Uterus (tissue), 3 donors: ENCODE measurements at regions not wholly inside any gene's neighbourhood (a gene's known extent, or its start where the extent isn't known, plus 50 kb on each side); places are given as distances from the start of the nearest gene placed in this dataset.

ENCODE experiments used
- DNase-seq, 2 donors: peaks; one replicate each; pipeline ENCODE4 v3.0.0-alpha.2; 2019 to 2020
- H3K27ac ChIP-seq, 2 donors: fragments of 200-600 bp; sonication (generic); 1 replicate in 1 of 2; 2 replicates in 1 of 2; pipeline ENCODE4 v1.5.1; 2016 to 2018
- H3K27me3 ChIP-seq, 2 donors: fragments of 200-600 bp; sonication (generic); one replicate each; pipeline ENCODE4 v1.5.1; 2018 to 2019; ENCODE audit warnings: control low read depth in 1 of 2
- H3K36me3 ChIP-seq, 2 donors: fragments of 200-600 bp; sonication (generic); one replicate each; pipeline ENCODE4 v1.5.1; 2019; ENCODE audit warnings: control low read depth in 1 of 2
- H3K4me1 ChIP-seq, 2 donors: fragments of 200-600 bp; sonication (generic); one replicate each; pipeline ENCODE4 v1.5.1; 2018 to 2019; ENCODE audit warnings: control low read depth in 1 of 2
- H3K4me3 ChIP-seq, 2 donors: fragments of 200-600 bp; sonication (generic); 1 replicate in 1 of 2; 2 replicates in 1 of 2; pipeline ENCODE4 v1.5.1; 2018 to 2019; ENCODE audit warnings: mild to moderate bottlenecking in 1 of 2
- H3K9me3 ChIP-seq, 2 donors: fragments of 200-600 bp; sonication (generic); one replicate each; pipeline ENCODE4 v1.5.1; 2019; ENCODE audit warnings: control low read depth in 1 of 2
- POLR2A ChIP-seq, 2 donors: fragments of 450-650 bp; IDR thresholded peaks; one replicate each; pipeline ENCODE4 v1.6.1; 2016; ENCODE audit warnings: antibody characterized with exemption in 2 of 2, mild to moderate bottlenecking in 1 of 2, moderate library complexity in 1 of 2
- intact Hi-C: fragments of 100-400 bp; cut with DNase I; formaldehyde crosslinking; loops from one replicate; pipeline ENCODE4 v1.15.1; 2023; ENCODE audit warnings: low total_unique reads
- TF ChIP-seq, protein P1 (sequence below), 4 experiments: fragments of 200-600 bp in 2 of 4; fragments of 450-650 bp in 2 of 4; sonication (generic) in 2 of 4; IDR thresholded peaks; one replicate each; pipeline ENCODE4 v1.5.1; 2016 to 2019; ENCODE audit warnings: antibody characterized with exemption in 4 of 4, mild to moderate bottlenecking in 2 of 4, moderate library complexity in 1 of 4
- donor health status: DM: yes; HTN: yes; CAD: no.

DNA sequence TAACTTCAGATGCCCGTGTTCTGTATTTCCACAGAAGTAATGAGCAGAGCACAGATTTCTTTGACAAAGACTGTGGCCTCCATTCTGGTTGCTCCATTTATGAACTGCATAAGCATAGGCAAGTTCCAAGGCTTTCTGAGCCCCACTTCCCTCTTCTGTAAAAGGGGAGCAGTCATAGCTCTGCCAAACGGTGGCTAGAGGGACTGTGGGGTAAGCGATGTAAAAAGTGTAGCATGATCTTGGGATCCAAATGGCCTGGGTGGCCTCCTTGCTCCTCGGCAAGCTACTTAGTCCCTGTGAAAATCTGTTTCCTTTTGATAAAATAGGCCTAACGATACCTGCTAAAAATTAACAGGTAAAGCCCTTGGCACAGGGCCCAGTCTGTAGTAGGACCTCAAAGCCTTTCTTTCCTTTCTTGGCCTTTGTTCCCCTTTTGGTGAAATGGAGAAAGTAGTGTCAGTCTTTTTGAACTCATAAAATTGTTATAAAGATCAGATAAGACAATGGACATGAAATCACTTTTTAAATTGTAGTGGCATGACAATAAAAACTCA lies 646.6 kb downstream of the ACTL7B start:
- Histone ChIP-seq H3K36me3 (no peaks in the 10 kb centered on the region), H3K27me3 (no peaks in the 10 kb centered on the region), H3K4me3 (no peak overlapping the region), H3K27ac (no peak overlapping the region), H3K4me1 (no peaks in the 10 kb centered on the region), H3K9me3 (no peaks in the 10 kb centered on the region)
- TF ChIP-seq, protein P1, sequence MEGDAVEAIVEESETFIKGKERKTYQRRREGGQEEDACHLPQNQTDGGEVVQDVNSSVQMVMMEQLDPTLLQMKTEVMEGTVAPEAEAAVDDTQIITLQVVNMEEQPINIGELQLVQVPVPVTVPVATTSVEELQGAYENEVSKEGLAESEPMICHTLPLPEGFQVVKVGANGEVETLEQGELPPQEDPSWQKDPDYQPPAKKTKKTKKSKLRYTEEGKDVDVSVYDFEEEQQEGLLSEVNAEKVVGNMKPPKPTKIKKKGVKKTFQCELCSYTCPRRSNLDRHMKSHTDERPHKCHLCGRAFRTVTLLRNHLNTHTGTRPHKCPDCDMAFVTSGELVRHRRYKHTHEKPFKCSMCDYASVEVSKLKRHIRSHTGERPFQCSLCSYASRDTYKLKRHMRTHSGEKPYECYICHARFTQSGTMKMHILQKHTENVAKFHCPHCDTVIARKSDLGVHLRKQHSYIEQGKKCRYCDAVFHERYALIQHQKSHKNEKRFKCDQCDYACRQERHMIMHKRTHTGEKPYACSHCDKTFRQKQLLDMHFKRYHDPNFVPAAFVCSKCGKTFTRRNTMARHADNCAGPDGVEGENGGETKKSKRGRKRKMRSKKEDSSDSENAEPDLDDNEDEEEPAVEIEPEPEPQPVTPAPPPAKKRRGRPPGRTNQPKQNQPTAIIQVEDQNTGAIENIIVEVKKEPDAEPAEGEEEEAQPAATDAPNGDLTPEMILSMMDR (IDR thresholded peaks at IDR 0.05): no peak
- TF ChIP-seq POLR2A (IDR thresholded peaks at IDR 0.05): no peak
- intact Hi-C loops: no loop called here
- no peak for DNase-seq

DNA sequence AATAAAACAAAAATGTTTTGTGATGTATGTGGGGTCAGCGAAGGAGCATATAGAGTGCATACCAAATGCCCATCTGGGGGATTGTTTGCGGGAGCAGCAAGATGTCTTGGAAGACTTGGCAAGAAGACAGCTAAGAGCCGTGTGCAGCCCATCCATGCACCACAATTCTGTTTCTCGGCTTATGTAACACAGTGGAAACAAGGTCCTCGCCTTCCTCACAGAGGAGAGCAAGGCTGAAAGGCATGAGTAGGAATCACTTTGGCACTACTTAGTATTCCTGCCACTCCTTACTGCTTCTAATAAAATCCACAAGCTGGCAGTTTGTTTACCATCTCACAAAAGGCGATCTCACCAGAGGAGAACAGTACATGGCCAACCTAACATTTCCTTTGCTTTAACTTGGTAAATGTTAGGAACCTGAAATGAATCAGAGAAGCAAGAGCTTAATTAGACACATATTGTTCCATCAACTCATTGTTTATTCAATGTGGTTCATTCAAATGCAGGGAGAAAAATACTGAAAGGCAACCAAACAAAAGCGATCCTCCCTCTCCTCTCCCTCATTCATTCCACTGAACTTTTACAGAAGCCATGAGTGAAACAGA lies 648.1 kb downstream of the ACTL7B start:
- Histone ChIP-seq H3K27me3 (no peaks in the 10 kb centered on the region), H3K4me3 (no peak overlapping the region), H3K36me3 (no peaks in the 10 kb centered on the region), H3K27ac (no peak overlapping the region), H3K9me3 (no peaks in the 10 kb centered on the region), H3K4me1 (no peaks in the 10 kb centered on the region)
- TF ChIP-seq POLR2A (IDR thresholded peaks at IDR 0.05): no peak
- TF ChIP-seq, protein P1 (IDR thresholded peaks at IDR 0.05): no peak
- no peak for DNase-seq
- intact Hi-C loops: no loop called here

DNA sequence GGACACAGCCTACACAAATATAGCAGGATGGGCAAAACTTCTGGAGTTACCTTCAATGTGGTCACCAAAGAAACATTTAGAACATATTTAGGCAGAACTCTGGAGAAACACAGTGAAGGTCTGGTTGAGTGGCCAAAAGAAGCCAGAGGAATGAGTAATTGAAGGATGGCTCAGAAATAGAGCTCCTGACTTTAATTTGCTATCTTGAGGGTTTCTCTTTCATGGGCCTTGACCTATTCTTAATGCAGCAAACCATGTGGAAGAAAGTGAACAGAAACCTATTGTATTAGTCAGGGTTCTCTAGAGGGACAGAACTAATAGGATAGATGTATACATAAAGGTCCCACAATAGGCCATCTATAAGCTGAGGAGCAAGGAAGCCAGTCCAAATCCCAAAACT lies 650.5 kb downstream of the ACTL7B start:
- intact Hi-C loops: no loop called here
- TF ChIP-seq POLR2A (IDR thresholded peaks at IDR 0.05): no peak
- H3K36me3 ChIP-seq: no peaks in the 10 kb centered on the region
- no peak overlapping the region for H3K4me3 ChIP-seq
- DNase-seq: no peak
- H3K27me3 ChIP-seq: no peaks in the 10 kb centered on the region
- no peaks in the 10 kb centered on the region for H3K9me3 ChIP-seq
- no peak overlapping the region for H3K27ac ChIP-seq
- H3K4me1 ChIP-seq: no peaks in the 10 kb centered on the region

DNA sequence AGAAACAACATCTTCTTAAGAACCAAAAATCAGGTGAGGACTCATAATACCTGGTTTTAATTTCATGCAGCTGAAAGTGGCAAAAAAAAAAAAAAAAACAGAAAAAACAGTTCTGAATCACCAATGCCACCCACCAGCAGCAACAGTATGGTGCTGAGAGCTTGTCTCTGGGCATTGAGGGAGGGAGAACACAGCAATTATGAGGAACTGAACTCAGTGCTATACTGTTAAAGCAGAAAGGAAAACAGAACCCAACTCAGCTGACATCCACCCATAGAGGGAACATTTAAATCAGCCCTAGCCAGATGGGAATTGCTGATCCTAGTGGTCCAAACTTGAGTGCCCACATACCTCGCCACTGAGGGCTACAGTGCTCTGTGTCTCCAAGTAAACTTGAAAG lies 657.9 kb downstream of the ACTL7B start:
- Histone ChIP-seq H3K36me3 (no peaks in the 10 kb centered on the region), H3K4me1 (no peaks in the 10 kb centered on the region), H3K9me3 (no peaks in the 10 kb centered on the region), H3K27me3 (no peaks in the 10 kb centered on the region), H3K4me3 (no peak overlapping the region), H3K27ac (no peak overlapping the region)
- intact Hi-C loops: no loop called here
- no peak for TF ChIP-seq POLR2A (IDR thresholded peaks at IDR 0.05)
- TF ChIP-seq, protein P1 (IDR thresholded peaks at IDR 0.05): no peak
- no peak for DNase-seq

DNA sequence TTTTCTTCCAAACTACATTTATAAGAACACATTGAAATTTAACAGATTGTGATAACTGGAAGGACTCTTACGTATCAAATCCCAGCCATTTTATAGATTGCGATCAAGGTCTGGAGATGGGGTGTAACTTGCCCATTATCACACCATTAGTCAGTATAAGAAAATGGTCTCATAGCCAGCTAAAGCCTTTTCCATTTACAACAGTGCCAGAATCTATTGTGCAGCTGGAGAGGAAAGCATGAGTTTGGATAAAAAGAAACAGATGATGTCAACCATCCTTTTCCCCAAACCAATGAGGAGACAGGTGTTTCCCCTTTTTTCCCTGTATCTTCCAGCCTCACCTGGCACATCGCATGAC lies 658.8 kb downstream of the ACTL7B start:
- Histone ChIP-seq H3K36me3 (no peaks in the 10 kb centered on the region), H3K4me1 (no peaks in the 10 kb centered on the region), H3K27ac (no peak overlapping the region), H3K9me3 (no peaks in the 10 kb centered on the region), H3K4me3 (no peak overlapping the region), H3K27me3 (no peaks in the 10 kb centered on the region)
- intact Hi-C loops: no loop called here
- no peak for TF ChIP-seq POLR2A (IDR thresholded peaks at IDR 0.05)
- TF ChIP-seq, protein P1 (IDR thresholded peaks at IDR 0.05): no peak
- no peak for DNase-seq
